Activated naive CD4-positive, alpha-beta T cell treated with anti-CD3 and anti-CD28 coated beads, Interleukin-2, amount 50 U/mL, for 16 hours (primary cell): ENCODE measurements at regions not wholly inside any gene's neighbourhood (a gene's known extent, or its start where the extent isn't known, plus 50 kb on each side); places are given as distances from the start of the nearest gene placed in this dataset.
"Not testable (repeated sequence)": the region's sequence is repeated elsewhere in the genome, so short reads cannot be mapped to it uniquely, and the experiment has no call there.

Experiments used
- DNase-seq: peaks from one replicate; pipeline ENCODE4 v3.0.0-alpha.2; 2020

DNA sequence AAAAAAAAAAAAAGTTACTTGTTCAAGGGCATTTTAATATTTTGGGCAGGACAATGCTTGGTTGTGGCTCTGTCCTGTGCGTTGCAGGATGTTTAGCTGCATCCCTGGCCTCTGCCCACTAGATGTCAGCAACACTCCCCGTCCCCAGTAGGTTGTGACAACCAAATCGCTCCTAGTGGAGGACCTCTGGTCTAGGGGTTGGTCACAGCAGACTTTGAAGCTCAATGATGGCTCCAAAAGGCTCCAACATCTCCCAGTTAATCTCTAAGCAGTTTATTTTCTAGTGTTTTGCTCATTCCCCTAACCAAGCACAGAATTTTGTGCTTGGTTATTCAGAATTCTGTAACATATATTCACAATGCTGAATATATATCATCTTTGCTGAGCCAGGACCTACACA, 67.0 kb downstream of the CHRNA1 start:
- DNase-seq: peak; percentile 58

DNA sequence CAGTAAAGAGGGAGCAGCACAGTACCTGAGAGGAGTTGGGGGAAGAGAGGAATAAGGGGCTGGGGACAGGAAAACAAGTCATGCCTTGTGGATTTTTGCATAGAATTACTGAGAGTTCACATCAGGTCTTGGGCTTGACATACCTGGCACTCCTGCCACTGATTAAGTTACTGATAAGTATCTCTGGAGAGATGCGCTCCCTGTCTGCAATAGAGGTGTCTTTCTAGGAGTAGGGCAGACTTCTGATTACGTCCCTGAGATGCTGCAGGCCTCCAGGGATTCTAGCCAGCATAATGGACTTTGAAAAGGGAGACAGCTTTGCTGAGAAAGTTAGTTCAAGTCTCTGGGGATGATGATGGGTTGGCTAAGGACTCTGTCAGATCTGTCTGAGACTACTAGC, 69.4 kb downstream of the CHRNA1 start:
- DNase-seq: no peak

DNA sequence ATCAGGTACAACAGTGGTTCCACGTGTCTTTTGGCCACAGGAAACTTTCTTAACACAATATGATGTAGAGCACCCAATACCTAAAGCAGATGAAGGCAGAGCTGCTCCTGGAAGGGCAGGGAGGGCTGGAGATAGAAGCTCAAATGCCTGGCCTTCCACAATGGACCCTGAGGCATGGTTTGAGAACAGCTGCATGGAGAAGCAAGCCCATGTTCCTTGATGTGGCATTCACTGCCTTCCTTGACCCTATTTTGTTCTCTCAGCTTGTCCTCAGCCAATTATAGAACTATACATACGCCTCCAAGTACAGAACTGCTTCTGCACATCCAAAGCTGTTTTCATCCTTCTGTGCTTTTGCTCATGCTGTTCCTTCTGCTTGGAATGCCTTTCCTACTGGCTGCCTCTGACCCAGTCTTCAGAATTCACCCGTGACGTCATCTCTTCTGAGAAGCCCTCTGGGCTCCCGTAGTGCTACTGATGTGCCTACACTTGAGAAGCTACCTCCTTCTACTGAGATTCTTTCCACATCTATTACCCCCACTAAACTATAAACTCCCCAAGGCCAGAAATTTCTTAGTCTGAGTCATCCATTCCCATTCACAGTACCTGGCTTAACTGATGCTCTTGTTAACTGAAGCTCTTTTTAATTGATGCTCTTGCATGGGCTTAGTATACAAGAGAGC, 69.9 kb downstream of the CHRNA1 start:
- no peak for DNase-seq

DNA sequence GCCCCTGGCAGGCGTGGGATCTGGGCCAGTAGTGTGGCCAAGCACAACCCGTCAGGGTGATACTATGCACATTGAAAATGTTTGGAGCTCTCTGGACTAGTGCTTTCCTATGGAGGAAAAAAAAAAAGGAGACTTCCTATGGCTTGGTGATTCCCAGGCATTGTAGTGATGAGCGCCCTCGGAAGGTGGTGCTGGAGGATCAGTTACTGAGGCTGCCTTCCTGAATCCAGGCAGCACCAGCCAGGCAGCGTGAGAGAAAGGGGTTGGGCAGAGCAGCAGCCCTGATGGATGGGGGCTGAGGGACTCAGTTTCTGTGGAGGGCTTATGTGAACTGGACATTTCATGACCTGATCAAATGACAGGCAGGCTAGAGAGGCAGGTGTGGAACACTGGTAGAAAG, 70.9 kb downstream of the CHRNA1 start:
- DNase-seq: no peak

DNA sequence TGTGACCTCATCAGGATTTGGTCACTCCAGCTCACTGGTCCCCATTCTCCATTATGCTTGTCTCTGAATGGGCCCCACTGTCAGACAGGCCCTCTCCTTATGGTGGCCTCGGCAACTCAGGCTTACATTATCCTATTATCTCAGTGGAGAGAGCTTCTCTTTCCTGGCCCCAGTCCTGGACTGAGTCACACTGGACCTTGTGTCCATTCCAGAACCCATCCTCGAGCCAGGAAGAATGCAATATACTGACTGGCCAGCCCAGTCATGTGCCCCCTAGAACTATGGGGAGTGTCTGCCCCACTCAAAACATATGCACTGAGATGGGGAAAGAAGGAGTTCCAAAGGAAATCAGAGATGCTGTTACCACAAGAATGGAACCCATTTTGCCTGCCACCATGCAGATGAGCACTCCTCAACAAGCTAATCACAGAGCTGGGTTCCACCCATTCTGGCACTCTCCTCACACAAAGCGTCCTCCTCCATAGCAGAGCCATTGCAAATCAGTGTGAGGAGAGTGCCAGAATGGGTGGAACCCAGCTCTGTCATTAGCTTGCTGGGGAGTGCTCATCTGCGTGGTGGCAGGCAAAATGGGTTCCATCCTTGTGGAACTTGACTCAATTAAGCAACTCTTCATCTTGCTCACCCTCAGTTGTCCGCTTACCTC, 71.9 kb downstream of the CHRNA1 start:
- no peak for DNase-seq

DNA sequence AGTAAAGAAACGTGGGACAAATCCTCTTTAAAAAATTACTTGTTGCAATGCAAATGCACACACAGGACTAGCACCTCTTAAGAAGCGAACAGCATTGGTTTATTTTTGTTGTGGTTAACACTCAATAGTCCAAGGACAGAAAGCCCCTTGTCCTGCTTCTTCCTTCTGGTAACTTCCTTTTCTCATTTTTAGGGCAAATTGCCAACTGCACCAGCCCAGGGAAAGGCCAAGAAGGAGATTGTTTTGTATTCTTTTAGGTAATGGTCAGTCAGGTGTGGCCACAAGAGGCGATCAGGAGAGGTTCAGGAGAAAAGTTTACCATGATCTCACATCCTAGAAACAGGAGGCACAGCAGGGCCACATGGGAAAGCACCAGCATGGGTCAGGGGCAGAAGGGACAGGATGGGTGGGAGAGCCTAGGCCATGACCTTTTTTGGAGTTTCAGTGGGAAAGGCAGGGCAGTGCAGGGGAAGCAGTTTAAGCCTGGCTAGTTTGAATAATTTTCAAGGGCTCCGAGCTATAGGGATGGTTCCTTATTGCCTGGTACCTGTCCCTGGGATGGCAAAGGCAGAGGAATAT, 73.0 kb downstream of the CHRNA1 start:
- no peak for DNase-seq

DNA sequence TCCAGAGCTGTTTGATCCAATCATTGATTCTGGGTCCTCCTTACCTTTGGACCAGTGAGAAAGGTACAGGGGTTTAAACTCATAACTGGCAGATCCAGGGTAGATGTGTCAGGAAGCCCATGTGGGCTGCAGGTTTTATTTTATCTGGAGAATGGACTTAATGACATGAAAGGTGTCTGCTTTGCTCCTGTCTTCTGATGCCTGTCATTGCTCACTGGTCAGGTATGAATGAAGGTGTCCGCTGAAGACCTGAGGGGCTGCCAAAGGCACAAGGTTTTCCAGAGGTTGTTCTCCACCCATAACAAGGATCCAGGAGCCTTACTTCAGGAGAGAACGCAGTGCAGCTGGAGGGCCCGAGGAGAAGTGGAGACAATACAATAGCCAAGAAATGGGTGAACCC, 74.2 kb downstream of the CHRNA1 start:
- no peak for DNase-seq

DNA sequence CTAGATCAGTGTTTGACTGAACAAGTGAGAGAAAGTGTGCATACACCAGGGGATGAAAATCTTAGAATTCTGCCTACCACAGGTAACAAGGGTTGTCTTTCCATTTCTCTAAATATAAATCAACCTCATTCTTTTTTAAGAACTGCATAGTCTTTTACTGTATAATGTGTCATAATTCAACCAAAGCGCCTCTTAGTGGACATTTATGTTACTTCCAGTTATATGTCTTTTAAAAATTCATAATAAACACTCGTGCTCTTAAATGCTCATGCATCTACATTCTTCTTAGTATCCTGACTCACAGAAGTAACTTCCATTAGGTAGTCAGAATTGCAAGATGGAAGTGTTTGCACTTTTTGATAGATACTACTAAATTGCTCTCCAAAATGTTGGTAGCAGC, 76.2 kb downstream of the CHRNA1 start:
- DNase-seq: no peak

DNA sequence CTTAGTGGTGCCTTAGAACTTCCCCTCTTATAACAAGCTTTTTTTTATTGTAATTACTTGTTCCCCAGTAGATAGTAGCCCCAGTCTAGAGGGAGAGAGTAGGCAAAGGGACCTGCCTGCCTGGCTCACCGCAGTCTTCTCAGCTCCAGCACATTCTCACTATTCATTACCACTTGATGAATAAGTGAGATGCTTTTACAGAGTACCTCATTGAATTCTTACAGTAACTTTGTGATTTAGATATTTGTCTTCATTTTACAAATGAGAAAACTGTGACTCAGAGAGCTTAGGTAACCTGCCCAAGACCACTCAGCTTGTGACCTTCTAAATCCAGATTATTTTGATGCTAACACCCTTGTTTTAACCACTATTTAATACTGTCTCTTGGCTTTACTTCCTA, 77.8 kb downstream of the CHRNA1 start:
- DNase-seq: no peak

DNA sequence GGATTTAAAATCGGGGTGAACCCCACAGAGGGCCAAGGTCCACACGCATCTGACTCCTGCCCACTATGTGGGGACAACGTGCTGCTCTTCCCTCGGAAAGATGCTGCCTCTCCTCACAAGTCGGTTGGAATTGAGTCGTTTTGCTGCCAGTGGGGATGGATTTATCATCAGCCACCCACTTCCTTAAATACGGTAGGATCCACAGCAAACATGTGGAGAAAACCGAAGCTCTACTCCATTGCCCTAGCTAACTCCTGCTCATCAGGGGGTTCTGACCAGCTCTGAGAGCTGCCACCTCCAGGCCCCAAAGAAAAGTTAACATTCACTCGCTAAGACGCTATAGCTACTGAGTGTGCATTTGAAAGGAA, 80.9 kb downstream of the CHRNA1 start:
- DNase-seq: peak; percentile 22

DNA sequence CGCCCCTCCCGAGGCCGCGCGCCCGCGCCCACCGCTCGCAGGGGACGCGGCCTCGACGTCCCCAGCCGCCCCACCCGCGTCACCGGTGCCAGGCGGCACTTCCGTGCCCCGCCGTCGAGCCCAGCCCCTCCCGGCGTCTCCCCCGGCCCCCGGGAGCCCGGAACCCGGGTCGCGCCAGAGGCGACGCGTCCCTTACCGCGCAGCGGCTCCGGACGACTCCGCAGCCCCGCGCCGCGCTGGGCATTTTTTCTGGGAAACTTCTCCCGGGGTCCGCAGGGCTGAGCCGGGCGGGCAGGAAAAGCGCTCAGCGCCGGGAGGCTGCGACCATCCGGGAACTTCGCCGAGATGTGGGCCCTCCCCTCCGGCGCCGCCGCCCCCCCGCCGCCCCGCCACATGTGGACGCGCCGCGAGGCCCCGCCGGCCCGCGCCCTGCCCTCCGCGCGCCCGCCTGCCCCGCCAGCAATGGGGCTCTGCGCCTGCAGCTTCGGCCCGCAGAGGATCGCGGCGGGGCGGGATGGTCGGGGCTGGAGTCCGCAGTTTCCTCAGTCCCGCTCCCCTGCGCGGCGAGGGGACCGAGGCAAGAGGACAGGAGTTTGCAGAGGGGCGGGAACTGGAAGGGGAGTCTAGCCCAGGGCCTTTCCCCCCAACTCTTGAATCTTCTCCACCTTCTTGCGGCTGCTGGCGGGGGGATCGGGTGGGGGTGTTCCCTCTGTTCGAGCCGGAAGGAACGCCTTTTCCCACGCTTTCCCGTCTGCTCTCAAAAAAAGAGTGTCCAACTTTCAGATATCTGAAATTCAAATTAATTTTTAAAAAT, 81.5 kb downstream of the CHRNA1 start:
- peak; percentile 64 for DNase-seq

DNA sequence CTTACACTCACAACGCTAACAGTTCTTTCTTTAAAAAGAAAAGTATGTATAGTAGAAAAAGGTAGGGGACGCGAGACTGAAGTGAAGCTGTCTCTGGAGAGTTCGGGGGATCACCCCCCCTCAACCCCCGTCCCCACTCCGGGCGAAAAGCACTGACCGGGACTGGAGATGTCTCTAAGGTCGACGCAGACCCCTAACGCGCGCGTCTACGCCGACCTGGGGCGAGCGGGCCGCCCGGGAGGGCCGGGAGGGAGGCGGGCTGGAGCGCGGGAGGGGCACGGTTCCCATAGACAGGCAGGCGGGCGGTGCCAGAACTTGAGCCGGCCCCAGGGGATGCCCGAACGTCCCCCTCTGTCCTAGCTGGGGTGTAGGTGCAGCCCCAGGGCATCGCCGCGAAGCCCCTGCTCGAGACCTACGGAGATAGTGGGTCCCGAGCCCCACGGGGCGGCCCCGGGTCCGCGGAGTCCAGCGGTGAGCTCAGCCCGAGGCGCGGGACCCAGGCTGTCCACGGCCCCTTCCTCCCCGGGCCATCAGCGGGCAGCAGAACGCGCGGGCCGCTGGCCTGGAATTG, 82.2 kb downstream of the CHRNA1 start:
- peak; percentile 45 for DNase-seq

DNA sequence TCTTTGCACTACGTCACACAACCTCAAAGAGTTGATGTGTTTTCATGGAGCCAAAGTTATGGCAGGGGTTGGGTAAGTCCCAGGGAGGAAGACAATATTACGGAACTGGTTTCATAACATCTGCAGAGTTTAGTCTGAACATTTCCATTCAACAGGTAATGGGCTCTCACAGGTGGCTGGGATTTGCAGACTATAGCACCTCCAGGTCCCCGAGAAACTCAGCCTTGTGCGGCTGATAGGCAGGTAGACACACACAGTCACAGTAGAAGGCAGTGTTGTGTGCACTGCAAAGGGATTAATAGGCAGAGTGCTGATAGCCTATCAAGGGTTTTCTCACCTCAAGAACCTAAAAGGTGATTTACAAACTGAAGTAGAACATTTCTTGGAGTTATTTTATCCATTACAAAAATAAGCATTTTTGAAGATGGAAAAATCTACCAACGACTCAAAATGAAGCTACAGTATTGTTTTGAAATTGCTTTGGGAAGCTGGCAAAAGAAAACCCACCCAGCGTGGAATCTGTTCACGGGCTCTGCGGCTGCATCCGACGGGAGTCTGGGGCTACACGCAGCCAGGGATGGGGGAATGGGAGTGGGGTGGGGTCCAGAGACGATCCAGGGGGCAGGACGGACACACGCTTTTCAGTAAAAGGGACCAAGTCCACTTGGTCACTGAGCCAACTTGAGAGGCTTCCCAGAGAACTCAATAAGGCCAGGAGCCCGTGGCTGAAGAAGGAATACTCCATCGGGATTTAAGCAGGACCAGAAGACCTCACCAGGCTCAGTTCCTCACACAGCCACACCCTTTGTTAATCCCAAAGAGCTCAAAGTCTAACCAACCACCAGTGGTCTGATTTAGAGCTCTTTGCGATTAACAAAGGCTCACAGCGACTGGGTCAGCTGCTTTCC, 82.9 kb downstream of the CHRNA1 start:
- no peak for DNase-seq

DNA sequence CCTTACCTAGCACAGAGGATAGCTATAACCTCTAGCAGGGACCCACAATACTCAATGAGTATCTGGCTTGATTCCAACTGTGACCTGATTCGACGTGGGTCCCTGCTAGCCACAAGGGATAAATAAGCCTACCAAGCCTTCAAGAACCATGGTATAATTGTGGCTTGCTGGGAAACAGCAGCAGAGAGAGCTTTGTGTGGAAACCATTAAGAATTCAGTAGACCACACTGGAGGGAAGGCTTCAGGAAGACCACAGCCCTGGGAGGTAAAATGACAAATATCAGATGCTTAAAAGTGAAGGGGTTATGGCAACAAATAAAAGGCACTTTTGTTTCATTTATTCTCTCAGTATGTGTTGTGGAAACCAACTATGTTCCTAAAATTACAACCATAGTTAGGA, 82.6 kb upstream of the WIPF1 start:
- no peak for DNase-seq

DNA sequence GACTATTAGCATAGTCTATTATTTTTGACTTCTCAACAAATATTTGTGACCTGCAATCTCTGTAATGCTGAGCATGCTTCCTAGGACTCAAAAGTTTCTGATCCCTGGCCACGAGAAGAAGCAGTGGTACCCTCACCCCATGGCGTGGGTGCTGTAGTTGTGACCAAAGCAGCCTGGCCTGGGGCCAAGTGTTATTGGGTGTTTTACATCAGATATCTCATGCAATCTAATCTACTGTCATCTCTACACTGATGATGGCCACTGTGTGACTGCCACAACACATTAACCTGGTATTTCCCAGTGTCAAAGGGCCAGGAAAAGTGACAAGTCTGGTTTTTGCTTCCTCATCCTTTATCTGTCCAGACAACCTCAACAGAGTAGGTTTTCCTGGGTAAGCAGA, 80.8 kb upstream of the WIPF1 start:
- DNase-seq: no peak

DNA sequence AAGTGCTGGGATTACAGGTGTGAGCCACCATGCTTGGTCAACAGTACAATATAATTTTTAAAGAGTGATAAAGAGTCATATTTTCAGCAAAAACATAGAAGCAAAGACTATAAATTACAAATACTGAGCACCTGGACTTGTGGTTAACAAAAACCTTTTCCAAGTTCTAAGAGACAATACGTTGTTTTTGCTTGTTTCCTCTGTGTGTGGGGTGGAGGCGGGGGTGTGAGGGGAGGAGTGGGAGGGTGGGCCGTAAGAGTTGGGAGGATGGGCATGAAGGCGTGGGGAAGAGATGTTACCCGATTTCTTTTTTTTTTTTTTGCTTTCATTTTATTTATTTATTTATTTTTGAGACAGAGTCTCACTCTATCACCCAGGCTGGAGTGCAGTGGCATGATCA, 78.0 kb upstream of the WIPF1 start:
- DNase-seq: no peak

DNA sequence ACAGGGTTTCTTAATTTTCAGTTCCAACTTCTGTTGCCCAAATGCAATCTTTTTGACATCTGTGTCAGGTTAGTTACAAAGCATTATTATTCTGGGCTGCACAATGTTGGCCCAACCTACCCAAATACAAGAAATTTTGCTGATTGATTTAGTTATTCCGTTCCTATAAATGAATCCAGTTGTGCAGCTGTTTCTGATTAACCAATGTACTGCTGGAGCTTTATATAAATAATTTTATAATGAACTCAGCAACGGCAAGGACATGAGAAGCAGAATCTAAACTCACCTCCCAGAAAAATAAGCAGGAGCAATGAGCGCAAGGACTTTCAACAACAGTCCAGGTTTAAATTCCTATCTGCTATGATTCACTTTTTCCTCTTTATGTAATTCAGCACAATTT, 76.3 kb upstream of the WIPF1 start:
- no peak for DNase-seq

DNA sequence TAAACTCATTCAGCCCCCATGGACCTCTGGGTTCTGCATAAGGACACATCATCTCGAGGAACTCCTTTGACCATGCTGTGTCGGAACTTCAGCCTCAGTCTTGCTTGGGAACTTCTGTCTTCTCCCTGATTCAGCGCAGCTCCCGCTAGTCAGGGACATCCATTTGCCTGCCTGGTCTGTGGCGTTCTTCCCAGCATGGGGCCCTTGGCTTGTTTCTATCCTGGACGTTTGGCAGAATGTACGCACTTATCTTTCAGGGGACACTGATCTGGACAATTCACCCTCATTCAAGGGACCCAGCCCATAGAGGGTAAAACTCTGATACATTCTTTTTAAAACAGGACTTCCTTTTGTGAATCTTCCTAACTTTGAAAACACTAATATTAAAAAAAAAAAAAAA, 75.8 kb upstream of the WIPF1 start:
- no peak for DNase-seq

DNA sequence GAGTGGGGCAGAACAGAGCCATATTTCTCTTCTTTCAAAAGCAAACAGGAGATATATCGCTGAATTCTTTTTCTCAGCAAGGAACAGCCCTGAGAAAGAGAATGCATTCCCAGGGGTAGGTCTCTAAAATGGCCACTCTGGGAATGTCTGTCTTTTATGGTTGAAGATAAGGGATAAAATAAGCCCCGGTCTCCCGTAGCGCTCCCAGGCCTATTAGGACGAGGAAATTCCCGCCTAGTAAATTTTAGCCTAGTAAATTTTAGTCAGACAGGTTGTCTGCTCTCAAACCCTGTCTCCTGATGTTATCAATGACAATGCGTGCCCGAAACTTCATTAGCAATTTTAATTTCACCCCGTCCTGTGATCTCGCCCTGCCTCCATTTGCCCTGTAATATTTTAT, 73.9 kb upstream of the WIPF1 start:
- not testable (repeated sequence) for DNase-seq

DNA sequence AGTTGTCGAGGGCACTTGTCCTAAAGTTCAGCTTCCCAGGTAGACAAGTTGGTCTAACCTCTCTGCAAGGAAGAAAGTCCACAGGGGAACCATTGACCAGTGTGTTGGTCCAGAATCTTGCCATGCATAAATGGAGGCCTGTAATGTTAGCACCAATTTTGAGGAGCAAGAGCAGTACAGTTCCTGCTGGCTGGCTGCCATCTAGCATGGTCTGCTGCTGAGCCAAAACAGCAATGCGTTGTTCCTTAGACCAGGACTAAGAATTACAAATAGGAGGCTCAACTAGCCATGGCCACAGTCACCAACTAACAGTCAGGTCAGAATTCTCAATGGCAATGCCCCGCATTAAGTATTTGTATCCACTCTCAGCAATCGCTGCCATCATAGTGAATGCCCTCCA, 72.8 kb upstream of the WIPF1 start:
- DNase-seq: no peak

DNA sequence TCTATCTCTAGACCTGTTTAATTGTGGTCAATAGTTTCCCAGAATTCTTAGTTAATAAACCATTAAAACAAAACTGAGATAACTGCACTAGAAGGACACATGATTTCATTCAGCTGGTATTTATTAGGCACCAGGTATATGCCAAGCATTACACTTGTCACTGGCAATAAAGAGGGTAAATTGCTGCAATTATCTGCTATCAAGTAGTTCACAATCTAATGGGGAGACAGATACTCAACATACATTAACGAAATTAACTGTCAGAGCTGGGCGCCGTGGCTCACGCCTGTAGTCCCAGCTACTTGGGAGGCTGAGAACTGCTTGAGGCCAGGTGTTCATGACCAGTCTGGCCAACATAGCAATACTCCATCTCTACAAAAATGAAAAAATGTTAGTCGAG, 71.7 kb upstream of the WIPF1 start:
- no peak for DNase-seq

DNA sequence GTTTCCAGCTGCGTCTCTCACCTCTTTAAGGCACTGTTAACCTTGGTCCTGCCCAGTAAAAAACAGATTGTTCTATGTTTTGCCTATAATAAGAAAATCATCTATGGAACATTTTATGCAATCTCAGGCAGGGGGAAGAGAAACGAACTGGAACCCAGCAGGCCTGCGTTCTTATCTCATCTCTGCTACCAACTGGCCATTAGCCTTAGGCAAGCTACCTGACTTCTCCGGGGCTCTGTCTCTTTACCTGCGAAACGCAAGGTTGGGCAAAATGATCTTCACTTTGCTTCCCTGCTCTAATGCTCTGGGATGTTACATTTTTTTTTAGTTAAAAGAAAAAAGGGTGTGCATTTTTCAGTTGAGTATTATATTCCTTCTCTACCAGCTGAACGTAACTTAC, 70.5 kb upstream of the WIPF1 start:
- no peak for DNase-seq
